MM.1S (cell line): ENCODE measurements at regions not wholly inside any gene's neighbourhood (a gene's known extent, or its start where the extent isn't known, plus 50 kb on each side); places are given as distances from the start of the nearest gene placed in this dataset.

Experiments
- EZH2 ChIP-seq: fragments of 300-600 bp; sonication (generic); optimal IDR thresholded peaks from 2 replicates; pipeline ENCODE3; 2017; ENCODE audit warnings: low read depth, mild to moderate bottlenecking, antibody characterized with exemption, low read length, mixed read lengths
- TF ChIP-seq, protein P1 (sequence below): fragments of 300-600 bp; sonication (generic); IDR thresholded peaks from 2 replicates; pipeline ENCODE4 v1.5.1; 2016; ENCODE audit warnings: antibody characterized with exemption, low read length, mixed read lengths

DNA sequence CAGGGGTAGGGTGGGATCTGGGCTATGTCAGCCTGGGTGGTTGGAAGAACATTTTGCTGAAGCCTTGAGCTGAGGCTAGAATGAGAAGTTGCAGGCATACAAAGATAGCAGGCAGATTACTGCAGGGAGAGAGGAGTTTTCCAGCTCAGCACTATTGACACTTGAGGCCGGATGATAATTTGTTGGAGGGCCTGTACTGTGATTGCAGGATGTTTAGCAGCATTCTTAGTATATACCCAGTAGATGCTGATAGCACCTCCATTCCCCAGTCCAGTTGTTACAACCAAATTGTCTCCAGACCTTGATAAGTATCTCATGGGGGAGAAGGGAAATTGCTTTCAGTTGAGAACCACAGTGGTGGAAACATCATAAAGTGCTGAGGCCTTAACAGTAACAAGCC, 158.6 kb upstream of the CHRM2 start:
- TF ChIP-seq, protein P1, sequence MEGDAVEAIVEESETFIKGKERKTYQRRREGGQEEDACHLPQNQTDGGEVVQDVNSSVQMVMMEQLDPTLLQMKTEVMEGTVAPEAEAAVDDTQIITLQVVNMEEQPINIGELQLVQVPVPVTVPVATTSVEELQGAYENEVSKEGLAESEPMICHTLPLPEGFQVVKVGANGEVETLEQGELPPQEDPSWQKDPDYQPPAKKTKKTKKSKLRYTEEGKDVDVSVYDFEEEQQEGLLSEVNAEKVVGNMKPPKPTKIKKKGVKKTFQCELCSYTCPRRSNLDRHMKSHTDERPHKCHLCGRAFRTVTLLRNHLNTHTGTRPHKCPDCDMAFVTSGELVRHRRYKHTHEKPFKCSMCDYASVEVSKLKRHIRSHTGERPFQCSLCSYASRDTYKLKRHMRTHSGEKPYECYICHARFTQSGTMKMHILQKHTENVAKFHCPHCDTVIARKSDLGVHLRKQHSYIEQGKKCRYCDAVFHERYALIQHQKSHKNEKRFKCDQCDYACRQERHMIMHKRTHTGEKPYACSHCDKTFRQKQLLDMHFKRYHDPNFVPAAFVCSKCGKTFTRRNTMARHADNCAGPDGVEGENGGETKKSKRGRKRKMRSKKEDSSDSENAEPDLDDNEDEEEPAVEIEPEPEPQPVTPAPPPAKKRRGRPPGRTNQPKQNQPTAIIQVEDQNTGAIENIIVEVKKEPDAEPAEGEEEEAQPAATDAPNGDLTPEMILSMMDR: no peak
- TF ChIP-seq EZH2: no peak
